T-helper 1 cell treated with Interleukin-12 subunit alpha and Interleukin-12 subunit beta and Interleukin-4 antibody, amounts not matched to agents 30 μg/mL and 1 μg/mL, for 36 hours (primary cell): ENCODE measurements at regions not wholly inside any gene's neighbourhood (a gene's known extent, or its start where the extent isn't known, plus 50 kb on each side); places are given as distances from the start of the nearest gene placed in this dataset.

Experiments
- H3K27ac Mint-ChIP-seq: one replicate; pipeline ENCODE4 v1.8.0; 2021; ENCODE audit warnings: mild to moderate bottlenecking, mixed read lengths
- H3K27me3 Mint-ChIP-seq: one replicate; pipeline ENCODE4 v1.8.0; 2021; ENCODE audit warnings: low read depth, mixed read lengths
- H3K36me3 Mint-ChIP-seq: one replicate; pipeline ENCODE4 v1.8.0; 2021; ENCODE audit warnings: low read depth, mixed read lengths
- H3K4me1 Mint-ChIP-seq: one replicate; pipeline ENCODE4 v1.8.0; 2021; ENCODE audit warnings: low read depth, mixed read lengths
- H3K4me3 Mint-ChIP-seq: one replicate; pipeline ENCODE4 v1.8.0; 2021; ENCODE audit warnings: mild to moderate bottlenecking, moderate library complexity, mixed read lengths
- H3K9me3 Mint-ChIP-seq: one replicate; pipeline ENCODE4 v1.8.0; 2021; ENCODE audit warnings: mixed read lengths

GRCh38 chr6:33967966-33968724, 164.3 kb upstream of the MLN start:
- peaks cover 67% of the 10 kb centered on the region for H3K27me3 Mint-ChIP-seq
- H3K4me1 Mint-ChIP-seq = no peaks in the 10 kb centered on the region
- no peak overlapping the region for H3K27ac Mint-ChIP-seq
- H3K36me3 Mint-ChIP-seq = no peaks in the 10 kb centered on the region
- no peak overlapping the region for H3K4me3 Mint-ChIP-seq
- H3K9me3 Mint-ChIP-seq = no peaks in the 10 kb centered on the region

DNA sequence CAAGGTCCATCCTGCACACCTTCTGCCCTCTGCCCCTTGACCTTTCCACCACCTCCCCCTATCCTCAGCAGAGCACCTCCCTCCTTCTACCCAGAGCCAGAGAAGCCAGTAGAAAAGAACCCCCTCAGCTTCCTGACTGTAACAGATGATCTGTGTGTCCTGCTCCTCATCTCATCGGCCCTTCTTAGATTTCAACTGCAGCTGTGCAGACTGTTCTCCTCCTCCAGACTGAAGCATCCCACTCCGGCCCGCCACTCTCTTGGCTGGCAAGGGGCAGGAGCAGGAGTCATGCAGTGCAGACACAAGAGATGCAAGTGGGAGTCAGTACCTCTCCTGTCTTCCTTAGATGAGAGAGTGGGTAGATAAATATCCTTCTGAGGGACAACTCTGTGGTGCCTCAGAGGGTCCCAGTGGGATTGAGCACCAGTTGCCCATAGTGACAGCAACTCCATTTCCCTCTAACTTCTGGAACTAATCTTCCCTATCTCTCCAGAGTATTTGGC, 163.5 kb upstream of the MLN start:
- Mint-ChIP-seq H3K4me1 (no peaks in the 10 kb centered on the region), H3K27ac (no peak overlapping the region), H3K36me3 (no peaks in the 10 kb centered on the region), H3K9me3 (no peaks in the 10 kb centered on the region), H3K4me3 (no peak overlapping the region), H3K27me3 (peaks cover 66% of the 10 kb centered on the region)

- H3K27me3 Mint-ChIP-seq = peaks cover 60% of the 10 kb centered on the region
- no peaks in the 10 kb centered on the region for H3K36me3 Mint-ChIP-seq
- H3K9me3 Mint-ChIP-seq = no peaks in the 10 kb centered on the region
- no peak overlapping the region for H3K4me3 Mint-ChIP-seq
- no peaks in the 10 kb centered on the region for H3K4me1 Mint-ChIP-seq
- no peak overlapping the region for H3K27ac Mint-ChIP-seq
These were observed 162.7 kb upstream of the MLN start for GRCh38 chr6:33966536-33966935.

GRCh38 chr6:33965766-33966165, 162.0 kb upstream of the MLN start:
- peaks cover 52% of the 10 kb centered on the region for H3K27me3 Mint-ChIP-seq
- no peaks in the 10 kb centered on the region for H3K36me3 Mint-ChIP-seq
- no peak overlapping the region for H3K27ac Mint-ChIP-seq
- no peaks in the 10 kb centered on the region for H3K9me3 Mint-ChIP-seq
- no peaks in the 10 kb centered on the region for H3K4me1 Mint-ChIP-seq
- no peak overlapping the region for H3K4me3 Mint-ChIP-seq

DNA sequence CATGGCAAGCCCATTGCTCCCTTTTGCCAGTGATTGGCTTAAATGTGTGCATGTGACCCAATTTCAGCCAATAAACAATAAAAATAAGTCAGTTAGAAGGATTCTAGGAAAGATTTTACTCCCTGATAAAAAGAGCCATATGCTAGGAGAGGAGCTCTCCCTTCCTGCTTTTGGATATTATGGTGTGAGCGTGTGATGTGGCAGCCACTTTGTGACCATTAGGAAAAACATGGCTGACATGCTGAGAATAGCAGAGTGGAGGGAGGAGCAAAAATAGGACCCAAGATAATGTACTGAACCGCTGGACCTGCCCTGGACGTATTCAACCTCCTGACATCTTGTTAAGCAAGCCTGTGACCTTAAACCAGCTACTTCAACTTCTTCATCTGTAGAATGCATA, 160.6 kb upstream of the MLN start:
- no peaks in the 10 kb centered on the region for H3K4me1 Mint-ChIP-seq
- H3K36me3 Mint-ChIP-seq = no peaks in the 10 kb centered on the region
- peaks cover 39% of the 10 kb centered on the region for H3K27me3 Mint-ChIP-seq
- no peak overlapping the region for H3K4me3 Mint-ChIP-seq
- H3K27ac Mint-ChIP-seq = no peak overlapping the region
- no peaks in the 10 kb centered on the region for H3K9me3 Mint-ChIP-seq

- no peaks in the 10 kb centered on the region for H3K9me3 Mint-ChIP-seq
- no peaks in the 10 kb centered on the region for H3K4me1 Mint-ChIP-seq
- H3K27me3 Mint-ChIP-seq = peaks cover 34% of the 10 kb centered on the region
- H3K36me3 Mint-ChIP-seq = no peaks in the 10 kb centered on the region
- no peak overlapping the region for H3K27ac Mint-ChIP-seq
- H3K4me3 Mint-ChIP-seq = no peak overlapping the region
These were observed 159.4 kb upstream of the MLN start for GRCh38 chr6:33963136-33963750.

GRCh38 chr6:33962246-33963027, 158.6 kb upstream of the MLN start:
- no peaks in the 10 kb centered on the region for H3K4me1 Mint-ChIP-seq
- H3K4me3 Mint-ChIP-seq = no peak overlapping the region
- H3K9me3 Mint-ChIP-seq = no peaks in the 10 kb centered on the region
- H3K36me3 Mint-ChIP-seq = no peaks in the 10 kb centered on the region
- H3K27ac Mint-ChIP-seq = no peak overlapping the region
- peaks cover 26% of the 10 kb centered on the region for H3K27me3 Mint-ChIP-seq

GRCh38 chr6:33961691-33962090, 157.9 kb upstream of the MLN start:
- no peaks in the 10 kb centered on the region for H3K4me1 Mint-ChIP-seq
- H3K9me3 Mint-ChIP-seq = no peaks in the 10 kb centered on the region

GRCh38 chr6:33960345-33961313, 156.8 kb upstream of the MLN start:
- no peaks in the 10 kb centered on the region for H3K36me3 Mint-ChIP-seq
- H3K27me3 Mint-ChIP-seq = peaks cover 21% of the 10 kb centered on the region
- H3K27ac Mint-ChIP-seq = no peak overlapping the region
- no peaks in the 10 kb centered on the region for H3K4me1 Mint-ChIP-seq
- no peaks in the 10 kb centered on the region for H3K9me3 Mint-ChIP-seq
- no peak overlapping the region for H3K4me3 Mint-ChIP-seq

More at GRCh38 chr6:33961691-33962090, 157.9 kb upstream of the MLN start:
- Mint-ChIP-seq H3K27ac (no peak overlapping the region), H3K4me3 (no peak overlapping the region), H3K36me3 (no peaks in the 10 kb centered on the region), H3K27me3 (peaks cover 23% of the 10 kb centered on the region)

GRCh38 chr6:33959661-33960344, 156.0 kb upstream of the MLN start:
- Mint-ChIP-seq H3K27me3 (peaks cover 17% of the 10 kb centered on the region), H3K4me1 (peaks cover under 1% of the 10 kb centered on the region), H3K4me3 (no peak overlapping the region), H3K9me3 (no peaks in the 10 kb centered on the region), H3K27ac (no peak overlapping the region), H3K36me3 (no peaks in the 10 kb centered on the region)

DNA sequence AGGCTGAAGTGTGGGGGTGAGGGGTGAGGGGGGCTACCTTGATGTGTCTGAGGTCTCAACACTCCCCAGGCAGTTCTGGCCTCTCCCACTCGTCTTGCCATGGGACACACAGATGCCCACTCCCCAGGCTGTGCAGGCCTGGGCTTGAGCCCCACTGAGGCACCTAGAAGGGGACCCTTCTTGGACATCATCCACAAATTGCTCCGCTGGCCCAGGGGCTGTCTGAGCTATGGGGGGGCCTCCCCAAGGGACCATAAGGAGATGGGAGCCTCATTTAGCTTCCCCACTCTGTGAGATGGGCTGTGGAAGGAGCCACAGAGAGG, 155.5 kb upstream of the MLN start:
- Mint-ChIP-seq H3K9me3 (no peaks in the 10 kb centered on the region), H3K4me3 (no peak overlapping the region), H3K27me3 (peaks cover 21% of the 10 kb centered on the region), H3K36me3 (no peaks in the 10 kb centered on the region), H3K4me1 (peaks cover 5% of the 10 kb centered on the region), H3K27ac (no peak overlapping the region)

DNA sequence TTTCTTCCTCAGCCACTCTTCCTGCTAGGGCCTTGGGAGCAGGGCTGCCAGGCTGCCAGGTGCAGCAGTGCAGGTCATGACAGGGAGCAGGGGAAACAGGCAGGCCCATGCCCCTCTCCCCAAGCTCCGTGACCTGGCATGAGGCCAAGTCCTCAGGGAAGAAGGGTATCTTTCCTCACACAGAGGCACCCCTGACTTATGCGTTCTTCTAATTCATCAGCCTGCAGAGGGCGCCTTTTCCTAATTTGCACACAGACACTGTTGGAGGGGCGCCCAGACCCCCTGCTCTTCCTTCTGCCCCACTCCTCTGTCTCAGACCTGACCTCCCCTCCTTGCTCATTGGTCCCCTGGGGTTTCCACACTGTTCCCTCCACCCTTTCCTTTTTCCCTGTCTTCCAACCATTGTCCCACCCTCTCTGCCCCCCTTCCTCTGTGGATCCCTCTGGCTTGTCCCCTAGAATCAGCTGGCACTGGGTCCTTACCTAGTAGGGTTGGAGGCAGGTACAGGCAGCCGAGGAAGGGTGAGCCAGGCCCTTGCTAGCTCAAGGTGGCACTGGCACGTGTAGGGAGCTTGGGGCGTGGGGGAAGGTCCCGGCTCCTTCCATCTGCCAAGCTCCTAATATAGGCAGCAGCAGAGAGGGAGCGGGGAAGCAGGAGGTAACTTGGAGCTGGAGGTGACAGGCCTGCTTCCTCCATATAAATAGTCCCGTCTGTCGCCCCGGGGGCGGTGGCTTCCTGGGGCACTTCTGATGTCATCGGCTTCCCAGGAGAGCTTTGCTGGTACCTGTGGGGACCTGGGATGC, 154.9 kb upstream of the MLN start:
- no peaks in the 10 kb centered on the region for H3K9me3 Mint-ChIP-seq
- H3K4me3 Mint-ChIP-seq = no peak overlapping the region
- no peak overlapping the region for H3K27ac Mint-ChIP-seq
- peaks cover 5% of the 10 kb centered on the region for H3K4me1 Mint-ChIP-seq
- no peaks in the 10 kb centered on the region for H3K36me3 Mint-ChIP-seq
- peaks cover 16% of the 10 kb centered on the region for H3K27me3 Mint-ChIP-seq

GRCh38 chr6:33957892-33958525, 154.2 kb upstream of the MLN start:
- H3K27ac Mint-ChIP-seq = no peak overlapping the region
- no peaks in the 10 kb centered on the region for H3K9me3 Mint-ChIP-seq
- H3K27me3 Mint-ChIP-seq = peaks cover 16% of the 10 kb centered on the region
- peaks cover 5% of the 10 kb centered on the region for H3K4me1 Mint-ChIP-seq
- H3K36me3 Mint-ChIP-seq = no peaks in the 10 kb centered on the region
- H3K4me3 Mint-ChIP-seq = no peak overlapping the region
